Ascending aorta (tissue), 2 donors: ENCODE measurements at regions not wholly inside any gene's neighbourhood (a gene's known extent, or its start where the extent isn't known, plus 50 kb on each side); places are given as distances from the start of the nearest gene placed in this dataset.
A peak's percentile ranks its signal among the peaks of the same experiment; 100 is the strongest.

Source experiments
- DNase-seq, 2 donors: peaks; one replicate each; pipeline ENCODE4 v3.0.0-alpha.2; 2019; ENCODE audit warnings: low spot score in 2 of 2
- H3K27ac ChIP-seq, 2 donors: fragments of 200-600 bp; sonication (generic); one replicate each; pipeline ENCODE4 v1.5.1; 2016 to 2017; ENCODE audit warnings: mild to moderate bottlenecking in 1 of 2
- H3K27me3 ChIP-seq: fragments of 200-600 bp; sonication (generic); one replicate; pipeline ENCODE4 v1.5.1; 2017
- H3K36me3 ChIP-seq, 2 donors: fragments of 200-600 bp; sonication (generic); one replicate each; pipeline ENCODE4 v1.5.1; 2016
- H3K4me1 ChIP-seq, 2 donors: fragments of 200-600 bp; sonication (generic); one replicate each; pipeline ENCODE4 v1.5.1; 2016 to 2017; ENCODE audit warnings: mild to moderate bottlenecking in 1 of 2
- H3K4me3 ChIP-seq, 2 donors: fragments of 200-600 bp; sonication (generic); one replicate each; pipeline ENCODE4 v1.5.1; 2016 to 2017; ENCODE audit warnings: mild to moderate bottlenecking in 1 of 2
- H3K9me3 ChIP-seq, 2 donors: fragments of 200-600 bp; sonication (generic); one replicate each; pipeline ENCODE4 v1.5.1; 2016
- intact Hi-C: fragments of 100-400 bp; cut with DNase I; formaldehyde crosslinking; loops from one replicate; pipeline ENCODE4 v1.15.1; 2023
- TF ChIP-seq, protein P1 (sequence below), 3 experiments: fragments of 200-600 bp in 2 of 3; fragments of 450-650 bp in 1 of 3; sonication (generic) in 2 of 3; IDR thresholded peaks; one replicate each; pipeline ENCODE4 v1.5.1; 2016 to 2019; ENCODE audit warnings: antibody characterized with exemption in 3 of 3, mild to moderate bottlenecking in 1 of 3, moderate library complexity in 1 of 3

DNA sequence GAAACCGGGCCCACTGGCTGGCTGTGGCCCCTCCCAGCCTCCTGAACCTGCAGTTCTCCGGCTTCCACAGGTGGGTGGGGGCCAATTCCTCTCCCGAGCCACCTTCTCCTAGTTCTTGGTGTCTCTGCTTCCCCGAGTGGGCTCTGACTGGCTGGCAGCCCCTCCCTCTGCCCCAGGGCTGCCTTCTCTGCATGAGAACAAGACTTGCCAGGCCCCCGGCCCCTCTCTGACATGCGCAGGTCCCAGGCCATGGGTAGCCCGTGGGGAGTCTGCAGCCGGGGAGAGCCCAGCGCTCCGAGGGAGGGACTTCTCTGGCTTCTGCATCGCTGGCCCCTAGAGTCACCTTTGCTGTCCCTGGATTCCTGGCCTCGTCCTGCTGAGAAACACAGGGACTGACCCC lies 421.7 kb downstream of the IRX2 start:
- H3K9me3 ChIP-seq = no peaks in the 10 kb centered on the region
- no peaks in the 10 kb centered on the region for H3K4me1 ChIP-seq
- DNase-seq = no peak
- intact Hi-C loops = no loop called here
- H3K27ac ChIP-seq = no peak overlapping the region
- TF ChIP-seq, protein P1, sequence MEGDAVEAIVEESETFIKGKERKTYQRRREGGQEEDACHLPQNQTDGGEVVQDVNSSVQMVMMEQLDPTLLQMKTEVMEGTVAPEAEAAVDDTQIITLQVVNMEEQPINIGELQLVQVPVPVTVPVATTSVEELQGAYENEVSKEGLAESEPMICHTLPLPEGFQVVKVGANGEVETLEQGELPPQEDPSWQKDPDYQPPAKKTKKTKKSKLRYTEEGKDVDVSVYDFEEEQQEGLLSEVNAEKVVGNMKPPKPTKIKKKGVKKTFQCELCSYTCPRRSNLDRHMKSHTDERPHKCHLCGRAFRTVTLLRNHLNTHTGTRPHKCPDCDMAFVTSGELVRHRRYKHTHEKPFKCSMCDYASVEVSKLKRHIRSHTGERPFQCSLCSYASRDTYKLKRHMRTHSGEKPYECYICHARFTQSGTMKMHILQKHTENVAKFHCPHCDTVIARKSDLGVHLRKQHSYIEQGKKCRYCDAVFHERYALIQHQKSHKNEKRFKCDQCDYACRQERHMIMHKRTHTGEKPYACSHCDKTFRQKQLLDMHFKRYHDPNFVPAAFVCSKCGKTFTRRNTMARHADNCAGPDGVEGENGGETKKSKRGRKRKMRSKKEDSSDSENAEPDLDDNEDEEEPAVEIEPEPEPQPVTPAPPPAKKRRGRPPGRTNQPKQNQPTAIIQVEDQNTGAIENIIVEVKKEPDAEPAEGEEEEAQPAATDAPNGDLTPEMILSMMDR (IDR thresholded peaks at IDR 0.05) = no peak
- H3K4me3 ChIP-seq = no peak overlapping the region
- H3K27me3 ChIP-seq = no peaks in the 10 kb centered on the region
- no peaks in the 10 kb centered on the region for H3K36me3 ChIP-seq

- H3K36me3 ChIP-seq = no peaks in the 10 kb centered on the region
Measured at GRCh38 chr5:2326601-2327000, 424.9 kb downstream of the IRX2 start.

GRCh38 chr5:2324788-2325187 lies 426.7 kb downstream of the IRX2 start:
- intact Hi-C loops = no loop called here
- Histone ChIP-seq H3K4me1 (no peaks in the 10 kb centered on the region), H3K27ac (no peak overlapping the region), H3K9me3 (no peaks in the 10 kb centered on the region), H3K36me3 (no peaks in the 10 kb centered on the region), H3K27me3 (no peaks in the 10 kb centered on the region), H3K4me3 (no peak overlapping the region)
- DNase-seq = no peak
- TF ChIP-seq, protein P1 (IDR thresholded peaks at IDR 0.05) = no peak

More at GRCh38 chr5:2326601-2327000, 424.9 kb downstream of the IRX2 start:
- TF ChIP-seq, protein P1 (IDR thresholded peaks at IDR 0.05) = no peak
- Histone ChIP-seq H3K4me3 (no peak overlapping the region), H3K4me1 (no peaks in the 10 kb centered on the region), H3K27me3 (no peaks in the 10 kb centered on the region), H3K27ac (no peak overlapping the region), H3K9me3 (no peaks in the 10 kb centered on the region)
- no peak for DNase-seq
- intact Hi-C loops = no loop called here

DNA sequence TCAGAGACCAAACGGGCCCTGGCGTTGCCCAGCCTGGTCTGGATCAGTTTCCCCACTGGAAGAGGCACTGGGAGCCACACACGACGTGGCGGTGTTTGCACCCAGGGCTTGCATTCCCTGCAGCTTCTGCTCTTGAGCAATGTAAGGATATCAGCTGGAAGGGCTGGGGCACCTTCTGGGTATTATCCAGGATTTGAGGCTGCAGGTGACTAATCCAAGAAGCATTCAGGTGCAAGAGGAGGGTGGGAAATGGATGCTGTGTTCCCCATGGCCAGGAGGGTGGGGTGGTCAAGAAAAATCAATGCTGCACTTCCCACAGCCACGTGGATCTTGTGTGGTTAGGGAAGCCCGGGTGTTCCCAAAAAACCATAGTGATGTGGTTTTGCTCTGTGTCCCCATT lies 430.9 kb downstream of the IRX2 start:
- Histone ChIP-seq H3K27me3 (no peaks in the 10 kb centered on the region), H3K9me3 (peaks cover 0 to 4% of the 10 kb centered on the region in 2 donors), H3K4me1 (no peaks in the 10 kb centered on the region), H3K27ac (no peak overlapping the region), H3K36me3 (no peaks in the 10 kb centered on the region), H3K4me3 (no peak overlapping the region)
- intact Hi-C loops = no loop called here
- TF ChIP-seq, protein P1 (IDR thresholded peaks at IDR 0.05) = no peak
- DNase-seq = no peak

DNA sequence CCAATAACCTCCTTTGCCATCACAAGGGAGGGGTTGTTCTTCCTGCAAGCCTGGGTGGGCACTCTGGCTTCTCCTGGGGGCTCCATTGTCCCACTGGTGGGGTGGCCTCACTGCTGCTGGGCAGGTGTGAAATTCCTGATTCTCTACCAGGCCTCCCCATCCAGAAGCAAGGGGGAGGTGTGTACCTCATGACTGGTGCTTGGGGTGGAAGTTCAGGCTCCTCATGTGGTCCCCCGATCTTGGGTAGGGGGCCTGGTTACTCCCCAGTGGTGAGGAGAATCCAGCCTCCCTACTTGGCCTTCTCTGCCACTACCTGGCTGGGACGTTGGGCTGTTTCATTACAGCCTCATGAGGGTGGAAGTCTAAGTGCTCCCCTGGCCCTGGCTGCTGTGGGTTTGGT lies 433.9 kb downstream of the IRX2 start:
- Histone ChIP-seq H3K4me3 (no peak overlapping the region), H3K9me3 (peaks cover 0 to 7% of the 10 kb centered on the region in 2 donors), H3K4me1 (no peaks in the 10 kb centered on the region), H3K36me3 (no peaks in the 10 kb centered on the region), H3K27me3 (no peaks in the 10 kb centered on the region), H3K27ac (no peak overlapping the region)
- intact Hi-C loops = no loop called here
- no peak for DNase-seq
- TF ChIP-seq, protein P1 (IDR thresholded peaks at IDR 0.05) = no peak

DNA sequence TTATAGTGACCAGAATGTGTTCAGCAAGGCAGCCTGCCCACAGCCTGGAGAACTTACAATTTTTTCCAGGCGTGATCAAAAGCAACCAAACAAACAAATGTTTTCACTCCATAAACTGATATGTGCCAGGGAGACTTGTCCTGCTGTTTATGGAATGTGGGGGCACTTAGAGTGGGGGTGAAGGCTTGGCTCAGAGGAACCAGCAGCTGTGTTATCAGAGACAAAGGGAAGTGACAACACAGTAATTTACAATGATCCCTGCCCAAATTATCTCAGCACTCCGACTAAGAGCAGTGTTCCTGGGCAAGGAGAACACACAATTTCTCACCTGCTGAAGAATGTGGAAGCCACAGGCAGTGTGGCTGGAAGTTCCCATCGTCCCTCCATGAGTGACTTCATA lies 429.1 kb upstream of the IRX4 start:
- no peaks in the 10 kb centered on the region for H3K4me1 ChIP-seq
- H3K36me3 ChIP-seq = no peaks in the 10 kb centered on the region
- H3K27me3 ChIP-seq = no peaks in the 10 kb centered on the region
- no peak overlapping the region for H3K27ac ChIP-seq
- TF ChIP-seq, protein P1 (IDR thresholded peaks at IDR 0.05) = no peak
- H3K4me3 ChIP-seq = no peak overlapping the region
- intact Hi-C loops = no loop called here
- peak in 1 of 2 donors; percentile 3 for DNase-seq
- peaks cover 0 to 7% of the 10 kb centered on the region in 2 donors for H3K9me3 ChIP-seq
